SKM-1 treated with dmso at 0.1 percent for 144 hours (cell line): ENCODE measurements at regions not wholly inside any gene's neighbourhood (a gene's known extent, or its start where the extent isn't known, plus 50 kb on each side); places are given as distances from the start of the nearest gene placed in this dataset.
"Not testable (repeated sequence)": the region's sequence is repeated elsewhere in the genome, so short reads cannot be mapped to it uniquely, and the experiment has no call there.

Experiments used
- DNase-seq: peaks from one replicate; lab custom pipeline; 2025; ENCODE audit not compliant: unreplicated experiment; lab: John Stamatoyannopoulos, UW

- DNase-seq, result no peak
These were observed 182.6 kb downstream of the ATOH1 start for GRCh38 chr4:94011190-94011589.

- DNase-seq, result no peak
These were observed 186.1 kb downstream of the ATOH1 start for GRCh38 chr4:94014484-94015136.

GRCh38 chr4:94015956-94016355 is 187.4 kb downstream of the ATOH1 start:
- DNase-seq, result no peak

- DNase-seq, result no peak
These were observed 174.9 kb upstream of the SMARCAD1 start for GRCh38 chr4:94032754-94033153.

GRCh38 chr4:94036964-94037363 is 170.7 kb upstream of the SMARCAD1 start:
- DNase-seq, result no peak

GRCh38 chr4:94038195-94038594 is 169.5 kb upstream of the SMARCAD1 start:
- no peak for DNase-seq

- DNase-seq, result no peak
These were observed 168.4 kb upstream of the SMARCAD1 start for GRCh38 chr4:94039226-94039625.

- not testable (repeated sequence) for DNase-seq
These were observed 163.2 kb upstream of the SMARCAD1 start for GRCh38 chr4:94044471-94044870.

- no peak for DNase-seq
These were observed 144.6 kb upstream of the SMARCAD1 start for GRCh38 chr4:94063084-94063483.

GRCh38 chr4:94068753-94069719 is 138.6 kb upstream of the SMARCAD1 start:
- no peak for DNase-seq

GRCh38 chr4:94076498-94076897 is 131.2 kb upstream of the SMARCAD1 start:
- DNase-seq, result no peak

- no peak for DNase-seq
These were observed 123.5 kb upstream of the SMARCAD1 start for GRCh38 chr4:94084155-94084554.

- DNase-seq, result not testable (repeated sequence)
These were observed 108.5 kb upstream of the SMARCAD1 start for GRCh38 chr4:94099141-94099540.

- DNase-seq, result no peak
These were observed 95.0 kb upstream of the SMARCAD1 start for GRCh38 chr4:94112644-94113043.

GRCh38 chr4:94115687-94116086 is 92.0 kb upstream of the SMARCAD1 start:
- DNase-seq, result no peak

GRCh38 chr4:94116842-94117241 is 90.8 kb upstream of the SMARCAD1 start:
- no peak for DNase-seq

- no peak for DNase-seq
These were observed 81.0 kb upstream of the SMARCAD1 start for GRCh38 chr4:94126669-94127068.

GRCh38 chr4:94127707-94128328 is 79.8 kb upstream of the SMARCAD1 start:
- DNase-seq, result peak; percentile 35

- DNase-seq, result no peak
These were observed 76.5 kb upstream of the SMARCAD1 start for GRCh38 chr4:94131212-94131611.

- DNase-seq, result no peak
These were observed 72.0 kb upstream of the SMARCAD1 start for GRCh38 chr4:94135701-94136100.

- DNase-seq, result no peak
These were observed 67.6 kb upstream of the SMARCAD1 start for GRCh38 chr4:94139931-94140612.
